NAMALWA (cell line): ENCODE measurements at regions not wholly inside any gene's neighbourhood (a gene's known extent, or its start where the extent isn't known, plus 50 kb on each side); places are given as distances from the start of the nearest gene placed in this dataset.
A peak's percentile ranks its signal among the peaks of the same experiment; 100 is the strongest.
"Not testable (repeated sequence)": the region's sequence is repeated elsewhere in the genome, so short reads cannot be mapped to it uniquely, and the experiment has no call there.

Experiments used
- DNase-seq: peaks from one replicate; pipeline ENCODE4 v3.0.0-alpha.2; 2015; ENCODE audit warnings: low spot score

- DNase-seq, result no peak
These were observed 128.5 kb upstream of the VKORC1L1 start for GRCh38 chr7:65744406-65744805.

DNA sequence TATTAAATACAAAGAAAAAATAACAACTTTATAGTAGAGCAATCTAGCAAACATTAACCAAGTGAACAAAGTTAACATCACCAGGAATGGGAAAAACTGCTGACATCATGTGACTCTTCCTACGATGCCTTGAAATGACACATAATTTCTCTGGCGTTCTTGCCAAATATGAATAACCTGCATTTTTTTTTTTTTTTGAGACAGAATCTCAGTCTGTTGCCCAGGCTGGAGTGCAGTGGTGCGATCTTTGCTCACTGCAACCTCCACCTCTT, 126.5 kb upstream of the VKORC1L1 start:
- DNase-seq, result no peak

GRCh38 chr7:65749039-65749438, 123.8 kb upstream of the VKORC1L1 start:
- DNase-seq, result no peak

DNA sequence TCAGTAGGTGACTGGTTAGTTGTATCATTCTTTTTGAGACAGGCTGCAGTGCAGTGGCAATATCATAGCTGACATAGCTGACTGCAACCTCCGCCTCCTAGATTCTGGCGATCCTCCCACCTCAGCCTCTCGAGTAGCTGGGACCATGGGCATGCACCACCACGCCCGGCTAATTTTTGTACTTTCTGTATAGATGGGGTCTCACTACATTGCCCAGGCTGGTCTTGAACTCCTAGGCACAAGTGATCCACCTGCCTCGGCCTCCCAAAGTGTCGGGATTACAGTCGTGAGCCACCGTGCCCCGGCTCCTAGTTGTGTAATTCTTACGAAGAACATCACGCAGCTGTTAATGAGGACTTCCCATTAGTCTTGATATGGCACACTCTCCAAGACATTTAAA, 123.4 kb upstream of the VKORC1L1 start:
- no peak for DNase-seq

DNA sequence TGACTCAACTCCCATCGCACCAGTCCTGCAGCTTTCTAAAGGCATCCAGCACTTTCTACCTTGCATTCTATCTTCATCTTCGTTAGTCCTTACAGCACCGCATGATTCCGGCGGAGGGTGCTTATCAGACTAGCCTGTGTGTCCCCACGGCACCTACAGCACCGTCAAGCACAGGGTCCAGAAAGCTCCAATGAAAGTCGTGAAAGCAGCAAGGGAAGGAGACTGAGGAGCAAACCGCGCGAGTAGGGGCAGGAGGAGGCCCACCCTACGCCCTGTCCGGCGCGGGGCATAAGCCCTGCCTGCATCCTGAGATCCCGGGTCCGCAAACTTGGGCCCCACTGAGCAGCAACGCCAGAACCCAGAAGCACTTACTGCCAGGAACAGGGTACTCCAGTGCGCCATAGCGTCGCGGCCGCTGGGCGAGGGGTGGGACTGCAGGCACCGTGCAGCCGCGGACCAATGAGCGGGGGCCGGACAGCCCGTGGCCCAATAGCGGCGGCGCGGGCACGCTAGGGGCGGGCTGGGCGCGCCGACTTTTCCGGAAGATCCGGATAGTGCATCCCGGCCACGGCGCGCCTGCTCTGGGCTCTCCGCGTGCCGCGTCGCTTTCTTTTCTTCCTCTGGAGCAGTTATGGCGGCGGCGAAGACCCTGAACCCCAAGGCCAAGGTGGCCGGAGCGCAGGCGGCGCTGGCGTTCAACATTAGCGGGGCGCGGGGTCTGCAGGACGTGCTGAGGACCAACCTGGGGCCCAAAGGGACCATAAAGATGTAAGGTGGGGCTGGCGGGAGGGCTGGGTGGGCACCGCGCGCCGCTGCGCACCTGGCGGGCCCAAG, 122.1 kb upstream of the VKORC1L1 start:
- DNase-seq, result peak; percentile 95

- not testable (repeated sequence) for DNase-seq
These were observed 118.8 kb upstream of the VKORC1L1 start for GRCh38 chr7:65754070-65754469.

GRCh38 chr7:65758991-65759390, 113.9 kb upstream of the VKORC1L1 start:
- not testable (repeated sequence) for DNase-seq

DNA sequence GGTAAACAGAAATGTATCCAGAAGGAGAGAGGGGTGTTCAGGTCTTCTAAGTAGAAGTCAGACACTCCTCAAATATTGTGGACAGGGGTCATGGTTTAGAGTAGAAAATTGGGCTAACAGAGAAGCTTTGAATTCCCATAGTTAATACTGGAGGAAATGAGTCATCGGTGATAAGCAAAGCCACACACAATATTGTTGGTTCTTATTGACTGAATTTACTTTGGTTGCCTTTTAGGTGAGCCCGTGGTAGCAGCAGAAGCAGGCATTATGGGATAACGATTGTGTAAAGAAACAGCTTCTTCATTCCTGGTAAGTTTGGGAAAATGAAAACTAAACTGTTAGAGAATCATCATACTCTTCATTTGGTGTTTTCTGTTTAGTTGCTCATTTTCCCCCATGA, 110.2 kb upstream of the VKORC1L1 start:
- not testable (repeated sequence) for DNase-seq

GRCh38 chr7:65763114-65763513, 109.8 kb upstream of the VKORC1L1 start:
- DNase-seq, result not testable (repeated sequence)

DNA sequence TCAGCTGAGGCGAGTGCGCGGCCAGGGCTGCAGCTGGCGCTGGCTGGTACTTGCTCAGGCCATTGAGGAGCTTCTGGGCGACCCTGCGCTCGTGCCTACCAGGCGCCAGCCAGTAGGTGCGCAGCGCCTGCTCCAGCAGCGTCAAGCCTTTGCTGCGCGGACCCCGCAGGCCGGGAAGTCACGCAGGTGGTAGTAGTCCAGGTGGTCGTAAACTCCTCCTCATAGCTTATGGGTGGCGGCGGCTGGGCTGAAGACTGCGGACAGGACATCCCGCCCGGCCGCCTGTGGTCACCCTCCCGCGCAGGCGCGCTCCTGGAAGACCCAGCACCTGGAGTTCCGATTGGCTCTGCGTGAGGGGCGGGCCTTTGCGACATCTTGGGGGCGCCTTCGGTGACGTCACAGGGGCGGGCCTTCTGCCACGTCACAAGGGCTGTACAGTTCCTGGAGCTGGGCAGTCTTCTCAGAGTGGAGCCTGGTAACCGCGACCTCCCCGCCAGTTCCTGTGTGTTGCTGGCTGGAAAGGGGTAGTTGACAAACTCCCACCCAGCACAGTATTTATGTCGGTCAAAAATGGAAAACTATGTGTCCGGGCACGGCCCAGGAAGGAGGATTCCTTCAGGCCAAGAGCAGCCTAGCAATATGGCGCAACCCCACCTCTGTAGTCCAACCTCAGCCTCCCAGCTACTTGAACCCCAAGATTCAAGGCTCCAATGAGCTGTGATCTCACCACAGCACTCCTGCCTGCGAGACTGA, 102.2 kb upstream of the VKORC1L1 start:
- DNase-seq, result peak; percentile 97

DNA sequence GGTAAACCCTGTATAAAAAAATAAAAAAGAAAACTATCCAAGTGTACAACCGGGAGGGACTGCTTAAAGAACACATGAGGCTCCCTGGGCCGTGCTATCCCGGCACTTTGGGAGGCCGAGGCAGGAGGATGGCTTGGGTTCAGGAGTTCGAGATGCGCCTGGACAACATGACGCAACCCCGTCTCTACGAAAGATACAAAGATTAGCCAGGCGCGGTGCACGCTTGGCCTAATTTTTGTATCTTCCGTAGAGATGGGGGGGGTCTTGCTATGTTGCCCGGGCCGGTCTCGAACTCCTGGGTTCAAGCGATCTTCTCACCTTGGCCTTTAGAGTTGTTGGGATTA, 101.7 kb upstream of the VKORC1L1 start:
- not testable (repeated sequence) for DNase-seq

GRCh38 chr7:65776677-65777076, 96.2 kb upstream of the VKORC1L1 start:
- DNase-seq, result not testable (repeated sequence)

GRCh38 chr7:65789943-65790342, 82.9 kb upstream of the VKORC1L1 start:
- DNase-seq, result not testable (repeated sequence)

- not testable (repeated sequence) for DNase-seq
These were observed 81.1 kb upstream of the VKORC1L1 start for GRCh38 chr7:65791788-65792187.

- not testable (repeated sequence) for DNase-seq
These were observed 80.1 kb upstream of the VKORC1L1 start for GRCh38 chr7:65792726-65793125.

DNA sequence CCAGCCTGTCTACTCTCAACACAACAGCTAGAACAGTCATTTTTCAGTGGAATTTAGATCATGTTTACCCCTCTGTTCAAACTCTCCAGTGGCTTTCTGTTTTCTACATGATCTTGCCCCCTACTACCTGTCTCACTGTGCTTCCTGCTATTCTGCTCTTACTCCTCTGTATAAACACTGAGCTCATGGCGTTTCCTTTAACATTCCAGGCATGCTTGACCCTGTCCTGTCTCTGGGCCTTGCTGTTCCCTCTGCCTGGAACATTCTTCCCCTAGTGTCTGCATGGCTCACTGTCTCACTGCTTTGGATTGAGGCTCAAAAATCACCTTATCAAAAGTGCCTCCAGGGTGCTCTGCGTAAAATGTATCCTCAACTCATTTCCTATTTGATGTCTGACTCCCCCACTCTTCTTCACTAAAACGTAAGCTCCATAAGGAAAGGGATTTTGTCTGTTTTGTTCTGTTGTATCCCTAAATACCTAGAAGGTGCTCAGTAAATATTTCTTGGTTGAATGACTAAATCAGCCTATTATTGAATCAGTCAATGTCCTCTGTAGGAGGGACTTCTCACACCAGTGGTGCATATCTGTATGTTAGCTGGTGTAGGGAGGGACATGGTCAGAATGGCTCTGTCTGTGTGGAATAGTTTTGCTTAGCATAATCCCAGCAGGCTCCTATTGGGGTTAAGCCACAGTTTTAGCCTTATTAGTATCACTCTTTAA, 78.0 kb upstream of the VKORC1L1 start:
- not testable (repeated sequence) for DNase-seq

DNA sequence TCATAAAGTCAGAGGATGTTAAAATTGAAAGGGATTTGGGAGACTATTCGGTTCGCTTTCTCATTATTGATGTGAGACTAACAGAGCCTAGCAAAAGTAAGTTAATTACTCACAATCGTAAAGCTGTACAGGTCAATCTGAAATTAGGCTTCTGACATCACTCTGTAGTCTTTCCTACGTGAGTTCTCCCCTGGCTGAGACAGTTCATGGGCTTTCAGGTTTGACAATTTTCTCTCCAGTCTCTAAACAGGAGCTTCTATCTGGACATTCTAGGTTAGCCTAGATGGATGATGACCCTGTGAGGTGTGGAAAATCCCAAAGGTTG, 77.5 kb upstream of the VKORC1L1 start:
- DNase-seq, result not testable (repeated sequence)

GRCh38 chr7:65796205-65796604, 76.7 kb upstream of the VKORC1L1 start:
- DNase-seq, result no peak

DNA sequence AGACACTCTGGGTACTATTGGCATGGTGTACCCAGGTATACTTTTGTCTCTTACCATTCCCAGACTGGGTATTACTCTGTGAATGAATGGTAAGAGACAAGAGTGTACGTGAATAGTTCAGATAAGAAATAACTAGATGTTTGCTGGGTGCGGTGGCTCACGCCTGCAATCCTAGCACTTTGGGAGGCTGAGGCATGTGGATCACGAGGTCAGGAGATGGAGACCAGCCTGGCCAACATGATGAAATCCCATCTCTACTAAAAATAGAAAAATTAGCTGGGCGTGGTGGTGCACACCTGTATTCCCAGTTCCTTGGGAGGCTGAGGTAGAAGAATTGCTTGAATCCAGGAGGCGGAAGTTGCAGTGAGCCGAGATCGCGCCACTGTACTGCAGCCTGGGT, 75.8 kb upstream of the VKORC1L1 start:
- DNase-seq, result not testable (repeated sequence)

DNA sequence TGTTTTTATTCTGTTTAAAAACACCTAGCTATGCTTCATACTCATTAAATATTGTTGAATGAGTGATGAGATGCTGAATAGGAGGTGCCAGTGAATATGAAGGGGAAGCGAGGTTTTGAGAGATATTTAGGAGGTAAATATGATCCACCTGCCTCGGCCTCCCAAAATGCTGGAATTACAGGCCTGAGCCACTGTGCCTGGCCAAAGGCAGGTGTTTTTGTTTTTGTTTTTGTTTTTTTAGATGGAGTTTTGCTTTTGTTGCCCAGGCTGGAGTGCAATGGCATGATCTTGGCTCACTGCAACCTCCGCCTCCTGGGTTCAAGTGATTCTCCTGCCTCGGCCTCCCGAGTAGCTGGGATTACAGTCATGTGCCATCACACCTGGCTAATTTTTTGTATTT, 75.3 kb upstream of the VKORC1L1 start:
- not testable (repeated sequence) for DNase-seq

- DNase-seq, result no peak
These were observed 74.5 kb upstream of the VKORC1L1 start for GRCh38 chr7:65798111-65799075.

GRCh38 chr7:65800191-65800590, 72.7 kb upstream of the VKORC1L1 start:
- not testable (repeated sequence) for DNase-seq
